Esophagus mucosa (tissue), 1 donor: ENCODE measurements at regions not wholly inside any gene's neighbourhood (a gene's known extent, or its start where the extent isn't known, plus 50 kb on each side); places are given as distances from the start of the nearest gene placed in this dataset.
"Not testable (repeated sequence)": the region's sequence is repeated elsewhere in the genome, so short reads cannot be mapped to it uniquely, and the experiment has no call there.

Experiments
- ATAC-seq: fragments of 200-7000 bp; cut with Tn5 transposase; one replicate; pipeline ENCODE4 v1.9.1; 2020
- donor health status: DM: yes; HTN: yes; CAD: no.

GRCh38 chr3:29143151-29143550, 137.7 kb upstream of the RBMS3 start:
- no peak for ATAC-seq

GRCh38 chr3:29144361-29144760, 136.5 kb upstream of the RBMS3 start:
- no peak for ATAC-seq

- no peak for ATAC-seq
These were observed 136.1 kb upstream of the RBMS3 start for GRCh38 chr3:29144807-29145206.

GRCh38 chr3:29145360-29145759, 135.5 kb upstream of the RBMS3 start:
- no peak for ATAC-seq

- ATAC-seq: no peak
These were observed 128.5 kb upstream of the RBMS3 start for GRCh38 chr3:29152379-29152778.

- no peak for ATAC-seq
These were observed 127.1 kb upstream of the RBMS3 start for GRCh38 chr3:29153811-29154210.

GRCh38 chr3:29156086-29156715, 124.7 kb upstream of the RBMS3 start:
- no peak for ATAC-seq

GRCh38 chr3:29164825-29165224, 116.0 kb upstream of the RBMS3 start:
- no peak for ATAC-seq

GRCh38 chr3:29167180-29167579, 113.7 kb upstream of the RBMS3 start:
- ATAC-seq: no peak

- no peak for ATAC-seq
These were observed 112.8 kb upstream of the RBMS3 start for GRCh38 chr3:29168081-29168480.

- no peak for ATAC-seq
These were observed 112.2 kb upstream of the RBMS3 start for GRCh38 chr3:29168696-29169095.

- ATAC-seq: no peak
These were observed 111.4 kb upstream of the RBMS3 start for GRCh38 chr3:29169451-29169850.

- no peak for ATAC-seq
These were observed 109.6 kb upstream of the RBMS3 start for GRCh38 chr3:29171043-29171990.

- ATAC-seq: no peak
These were observed 104.4 kb upstream of the RBMS3 start for GRCh38 chr3:29176501-29176900.

GRCh38 chr3:29178809-29179793, 101.8 kb upstream of the RBMS3 start:
- ATAC-seq: no peak

GRCh38 chr3:29181149-29181780, 99.6 kb upstream of the RBMS3 start:
- ATAC-seq: no peak

- ATAC-seq: no peak
These were observed 99.0 kb upstream of the RBMS3 start for GRCh38 chr3:29181872-29182271.

- not testable (repeated sequence) for ATAC-seq
These were observed 98.0 kb upstream of the RBMS3 start for GRCh38 chr3:29182828-29183227.

GRCh38 chr3:29183346-29184087, 97.4 kb upstream of the RBMS3 start:
- ATAC-seq: no peak

- ATAC-seq: no peak
These were observed 95.2 kb upstream of the RBMS3 start for GRCh38 chr3:29185706-29186105.

GRCh38 chr3:29186131-29186599, 94.7 kb upstream of the RBMS3 start:
- no peak for ATAC-seq
